NT2/D1 (cell line): ENCODE measurements at regions not wholly inside any gene's neighbourhood (a gene's known extent, or its start where the extent isn't known, plus 50 kb on each side); places are given as distances from the start of the nearest gene placed in this dataset.

Source experiments
- SUZ12 ChIP-seq: IDR thresholded peaks from 2 replicates; pipeline ENCODE4 v1.6.1; 2011; ENCODE audit not compliant: insufficient read length, insufficient read depth; ENCODE audit errors: extremely low read depth
- YY1 ChIP-seq: IDR thresholded peaks from 2 replicates; pipeline ENCODE4 v1.6.1; 2011; ENCODE audit not compliant: insufficient read length, insufficient read depth
- ZNF274 ChIP-seq: IDR thresholded peaks from 2 replicates; pipeline ENCODE4 v1.6.1; 2011; ENCODE audit warnings: mild to moderate bottlenecking, low read depth, low read length

GRCh38 chr1:177526201-177526600 is 355.4 kb downstream of the BRINP2 start:
- TF ChIP-seq SUZ12 (no peak), YY1 (no peak), ZNF274 (no peak)
